ENCODE measurements at regions not wholly inside any gene's neighbourhood (a gene's known extent, or its start where the extent isn't known, plus 50 kb on each side); places are given as distances from the start of the nearest gene placed in this dataset.

DNA sequence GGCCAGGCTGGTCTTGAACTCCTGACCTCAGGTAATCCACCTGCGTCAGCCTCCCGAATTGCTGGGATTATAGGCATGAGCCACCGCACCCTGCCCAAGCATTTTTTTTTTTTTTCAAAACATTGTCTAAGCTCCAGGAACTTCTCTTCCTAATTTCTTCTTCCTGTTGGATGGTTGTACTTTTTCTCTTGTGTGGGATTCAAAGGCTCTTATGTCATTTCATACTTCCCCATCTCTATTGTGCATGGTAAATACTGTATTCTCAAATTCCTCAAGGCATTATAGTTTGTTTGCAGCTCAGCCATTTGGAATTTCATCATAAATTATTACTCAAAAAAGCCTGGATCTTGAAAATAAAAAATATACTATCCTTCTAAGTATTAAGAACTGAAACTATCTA lies 199.1 kb upstream of the GADL1 start:
- 0 out of 2 replicates have a peak overlapping the region, but pooled peaks have one; percentile 16 for H3K9ac ChIP-seq
- H3K4me2 ChIP-seq (ENCODE audit: unreplicated experiment) = peak overlapping the region; percentile 50
- H3K27me3 ChIP-seq (replicated peaks; ENCODE audit: insufficient read depth) = no peaks in the 10 kb centered on the region
- no peaks in the 10 kb centered on the region for H3K79me2 ChIP-seq (ENCODE audit: insufficient read depth)
- DNase-seq = peak; percentile 20
- WGBS, 2 experiments (ENCODE audit: low coverage in 1 of 2, low lambda C conversion rate in 2 of 2, missing lambda C conversion rate in 2 of 2) = 64 to 67% methylated on average over 3 of the region's 3 CpGs
- peak overlapping the region; percentile 63 for H3K27ac ChIP-seq
- H4K20me1 ChIP-seq (ENCODE audit: insufficient read depth) = no peaks in the 10 kb centered on the region
- no peak overlapping the region for H3K4me3 ChIP-seq
- H3K36me3 ChIP-seq (ENCODE audit: low read depth) = no peaks in the 10 kb centered on the region
- H3K9me2 ChIP-seq (ENCODE audit: insufficient read depth) = no peaks in the 10 kb centered on the region
- peaks cover 16% of the 10 kb centered on the region for H3F3A ChIP-seq (ENCODE audit: insufficient read depth)
- H3K9me3 ChIP-seq (ENCODE audit: low read depth) = no peaks in the 10 kb centered on the region
- in situ Hi-C loops (cut with MboI) = no loop called here
- peaks cover 17% of the 10 kb centered on the region for H3K4me1 ChIP-seq (ENCODE audit: insufficient read depth)
- TF ChIP-seq EZH2 (IDR thresholded peaks at IDR 0.05; ENCODE audit: insufficient read depth, poor library complexity, severe bottlenecking) (no peak), EZH2phosphoT487 (IDR thresholded peaks at IDR 0.05; ENCODE audit: insufficient read depth, low read depth) (no peak)
- peak overlapping the region; percentile 59 for H2AFZ ChIP-seq

DNA sequence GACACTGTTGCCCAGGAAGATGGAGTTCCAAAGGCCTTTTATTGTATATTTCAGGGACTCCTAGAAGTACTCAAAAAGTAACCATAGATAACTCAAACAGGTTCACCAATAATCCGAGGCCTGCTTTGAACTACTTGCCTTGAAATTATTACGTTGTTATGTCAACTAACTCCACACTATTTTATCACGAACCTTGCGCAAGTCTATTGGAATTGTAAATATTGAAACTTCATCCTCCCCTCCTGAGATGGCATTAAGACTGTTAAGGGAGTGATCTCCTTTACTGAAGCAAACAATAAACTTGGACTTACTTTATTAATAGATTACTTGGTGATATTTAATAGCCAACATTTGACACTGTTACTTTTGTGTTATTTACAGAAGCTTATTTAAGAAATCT lies 199.6 kb upstream of the GADL1 start:
- Histone ChIP-seq H3K79me2 (ENCODE audit: insufficient read depth) (no peaks in the 10 kb centered on the region), H3K27me3 (replicated peaks; ENCODE audit: insufficient read depth) (no peaks in the 10 kb centered on the region), H3K27ac (peak overlapping the region; percentile 63), H3K4me1 (ENCODE audit: insufficient read depth) (peaks cover 17% of the 10 kb centered on the region), H2AFZ (peak overlapping the region; percentile 59), H3K4me2 (ENCODE audit: unreplicated experiment) (peak overlapping the region; percentile 50), H3K9ac (no peak overlapping the region), H3K36me3 (ENCODE audit: low read depth) (no peaks in the 10 kb centered on the region), H4K20me1 (ENCODE audit: insufficient read depth) (no peaks in the 10 kb centered on the region), H3F3A (ENCODE audit: insufficient read depth) (peaks cover 16% of the 10 kb centered on the region), H3K9me3 (ENCODE audit: low read depth) (no peaks in the 10 kb centered on the region), H3K9me2 (ENCODE audit: insufficient read depth) (no peaks in the 10 kb centered on the region), H3K4me3 (no peak overlapping the region)
- WGBS, 2 experiments (ENCODE audit: low coverage in 1 of 2, low lambda C conversion rate in 2 of 2, missing lambda C conversion rate in 2 of 2) = 97 to 98% methylated on average over 4 of the region's 4 CpGs
- DNase-seq = no peak
- TF ChIP-seq EZH2 (IDR thresholded peaks at IDR 0.05; ENCODE audit: insufficient read depth, poor library complexity, severe bottlenecking) = no peak
- TF ChIP-seq EZH2phosphoT487 (IDR thresholded peaks at IDR 0.05; ENCODE audit: insufficient read depth, low read depth) = no peak
- in situ Hi-C loops (cut with MboI) = no loop called here

GRCh38 chr3:31095255-31095654 lies 200.8 kb upstream of the GADL1 start:
- H3K9ac ChIP-seq = no peak overlapping the region
- no peaks in the 10 kb centered on the region for H3K36me3 ChIP-seq (ENCODE audit: low read depth)
- no peak overlapping the region for H3K27ac ChIP-seq
- H3F3A ChIP-seq (ENCODE audit: insufficient read depth) = peaks cover 16% of the 10 kb centered on the region
- no peaks in the 10 kb centered on the region for H3K27me3 ChIP-seq (replicated peaks; ENCODE audit: insufficient read depth)
- H3K4me2 ChIP-seq (ENCODE audit: unreplicated experiment) = no peak overlapping the region
- no peak overlapping the region for H2AFZ ChIP-seq
- 95 to 97% methylated on average over 3 of the region's 3 CpGs for WGBS, 2 experiments (ENCODE audit: low coverage in 1 of 2, low lambda C conversion rate in 2 of 2, missing lambda C conversion rate in 2 of 2)
- no peaks in the 10 kb centered on the region for H3K79me2 ChIP-seq (ENCODE audit: insufficient read depth)
- H3K9me3 ChIP-seq (ENCODE audit: low read depth) = no peaks in the 10 kb centered on the region
- TF ChIP-seq EZH2phosphoT487 (IDR thresholded peaks at IDR 0.05; ENCODE audit: insufficient read depth, low read depth) = no peak
- no peak for TF ChIP-seq EZH2 (IDR thresholded peaks at IDR 0.05; ENCODE audit: insufficient read depth, poor library complexity, severe bottlenecking)
- H3K4me1 ChIP-seq (ENCODE audit: insufficient read depth) = peaks cover 17% of the 10 kb centered on the region
- no peak overlapping the region for H3K4me3 ChIP-seq
- no peak for DNase-seq
- in situ Hi-C loops (cut with MboI) = no loop called here
- no peaks in the 10 kb centered on the region for H4K20me1 ChIP-seq (ENCODE audit: insufficient read depth)
- H3K9me2 ChIP-seq (ENCODE audit: insufficient read depth) = no peaks in the 10 kb centered on the region

DNA sequence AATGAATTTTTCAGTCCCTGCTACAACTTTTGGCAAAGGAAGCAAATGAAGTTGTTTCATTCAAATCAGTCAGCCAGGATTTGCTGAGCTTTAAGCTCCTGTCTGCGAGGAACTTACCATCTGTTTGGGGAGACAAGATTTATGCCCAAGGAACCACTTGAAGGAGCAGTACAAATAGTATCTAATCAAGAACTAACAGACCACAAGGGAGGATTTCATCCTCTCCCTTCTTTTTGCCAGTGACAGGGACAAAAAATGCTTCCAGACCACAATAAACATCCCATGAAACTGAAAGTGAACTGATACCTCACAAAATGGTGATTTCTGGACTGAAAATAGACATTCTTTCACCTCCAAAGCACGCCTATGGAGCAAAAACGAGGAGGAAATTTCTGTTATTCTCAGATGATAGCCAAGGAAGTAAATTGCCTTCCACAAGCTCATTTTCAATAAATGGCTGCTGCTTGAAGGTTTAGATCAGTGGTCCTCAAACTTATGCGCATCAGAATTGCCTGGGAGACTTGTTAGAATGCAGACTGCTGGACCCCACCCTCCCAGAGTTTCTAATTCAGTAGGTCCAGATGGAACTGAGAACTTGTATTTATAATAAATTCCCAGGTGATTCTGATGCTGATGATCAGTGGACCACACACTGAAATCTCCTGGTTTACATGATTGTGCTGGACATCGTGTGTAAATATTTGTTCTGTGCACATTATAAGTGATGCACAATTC lies 202.4 kb upstream of the GADL1 start:
- H3K27ac ChIP-seq = no peak overlapping the region
- no peak overlapping the region for H3K4me3 ChIP-seq
- TF ChIP-seq EZH2 (IDR thresholded peaks at IDR 0.05; ENCODE audit: insufficient read depth, poor library complexity, severe bottlenecking) = no peak
- TF ChIP-seq EZH2phosphoT487 (IDR thresholded peaks at IDR 0.05; ENCODE audit: insufficient read depth, low read depth) = no peak
- H3K4me2 ChIP-seq (ENCODE audit: unreplicated experiment) = no peak overlapping the region
- peak overlapping the region; percentile 49 for H2AFZ ChIP-seq
- H3K27me3 ChIP-seq (replicated peaks; ENCODE audit: insufficient read depth) = no peaks in the 10 kb centered on the region
- WGBS, 2 experiments (ENCODE audit: low coverage in 1 of 2, low lambda C conversion rate in 2 of 2, missing lambda C conversion rate in 2 of 2) = 94% methylated on average over 5 of the region's 5 CpGs
- H3K9me3 ChIP-seq (ENCODE audit: low read depth) = no peaks in the 10 kb centered on the region
- no peaks in the 10 kb centered on the region for H3K36me3 ChIP-seq (ENCODE audit: low read depth)
- DNase-seq = no peak
- no peaks in the 10 kb centered on the region for H4K20me1 ChIP-seq (ENCODE audit: insufficient read depth)
- no peaks in the 10 kb centered on the region for H3K79me2 ChIP-seq (ENCODE audit: insufficient read depth)
- H3K9ac ChIP-seq = no peak overlapping the region
- peaks cover 17% of the 10 kb centered on the region for H3K4me1 ChIP-seq (ENCODE audit: insufficient read depth)
- no peaks in the 10 kb centered on the region for H3K9me2 ChIP-seq (ENCODE audit: insufficient read depth)
- H3F3A ChIP-seq (ENCODE audit: insufficient read depth) = peaks cover 16% of the 10 kb centered on the region
- in situ Hi-C loops (cut with MboI) = no loop called here

All from GM23248 (cell line).